Endothelial cell of umbilical vein (primary cell): ENCODE measurements at regions not wholly inside any gene's neighbourhood (a gene's known extent, or its start where the extent isn't known, plus 50 kb on each side); places are given as distances from the start of the nearest gene placed in this dataset.

Experiments used
- BruUV-seq: library from RNA; stranded (reverse); fragments of 400-500 nt; replicated peaks from 2 replicates; lab custom pipeline; 2021; lab: Mats Ljungman, UMichigan
- CTCF ChIA-PET: fragments of 300-600, 350-600 bp; sonication (Branson Sonifier 250); formaldehyde crosslinking; loops from one replicate; lab custom pipeline; 2021; ENCODE audit warnings: antibody characterized with exemption, inconsistent platforms; lab: Charles Lee
- POLR2A ChIA-PET: fragments of 300-600, 350-600 bp; sonication (Branson Sonifier 250); formaldehyde crosslinking; loops from one replicate; lab custom pipeline; 2021; ENCODE audit warnings: antibody characterized with exemption, inconsistent platforms; lab: Charles Lee
- DNase-seq: peaks from one replicate; pipeline ENCODE4 v3.0.0-alpha.2; 2011; ENCODE audit warnings: low read depth, low spot score
- FAIRE-seq: peaks from 2 replicates; lab custom pipeline; 2011; peaks lifted over from hg19 to GRCh38; lab: Jason Lieb, UNC
- H2AFZ ChIP-seq: 2 replicates; pipeline ENCODE4 v1.6.0; 2012; ENCODE audit warnings: low read depth, low read length, control low read depth, inconsistent platforms
- H3K27ac ChIP-seq: 2 replicates; pipeline ENCODE4 v1.5.1; 2011; ENCODE audit warnings: low read depth, mild to moderate bottlenecking, control low read depth, low read length, moderate library complexity; ENCODE audit not compliant: insufficient read depth
- H3K27me3 ChIP-seq, 2 experiments: 2 replicates each; pipeline versions ENCODE4 v1.6.0 to v1.6.1; 2011; ENCODE audit warnings: low read length in 2 of 2, mixed read lengths in 1 of 2; ENCODE audit not compliant: control insufficient read depth in 2 of 2, insufficient read depth in 2 of 2
- H3K36me3 ChIP-seq, 2 experiments: 2 replicates in 1 of 2; 3 replicates in 1 of 2; pipeline ENCODE4 v1.5.1; 2011; ENCODE audit warnings: low read length in 2 of 2, mild to moderate bottlenecking in 1 of 2, moderate library complexity in 1 of 2; ENCODE audit not compliant: control insufficient read depth in 2 of 2, insufficient read depth in 2 of 2; ENCODE audit errors: extremely low read depth in 1 of 2
- H3K4me1 ChIP-seq: 3 replicates; pipeline ENCODE4 v1.5.1; 2011; ENCODE audit warnings: mild to moderate bottlenecking, low read length; ENCODE audit not compliant: control insufficient read depth, insufficient read depth; ENCODE audit errors: extremely low read depth
- H3K4me2 ChIP-seq: 2 replicates; pipeline ENCODE4 v1.6.1; 2011; ENCODE audit warnings: low read length, control low read depth, mixed read lengths; ENCODE audit not compliant: insufficient read depth
- H3K4me3 ChIP-seq, 3 experiments: fragments of 200-600 bp in 1 of 3; sonication (generic), shearing (Covaris generic) in 1 of 3; replicated peaks in 1 of 3; 2 replicates each; pipeline ENCODE4 v1.5.1; 2011 to 2016; ENCODE audit warnings: control low read depth in 3 of 3, low read length in 3 of 3, mild to moderate bottlenecking in 2 of 3, inconsistent platforms in 1 of 3, low read depth in 1 of 3, moderate library complexity in 1 of 3; ENCODE audit not compliant: insufficient read depth in 1 of 3
- H3K79me2 ChIP-seq: 2 replicates; pipeline ENCODE4 v1.6.0; 2012; ENCODE audit warnings: low read length, inconsistent platforms; ENCODE audit not compliant: control insufficient read depth, insufficient read depth
- H3K9ac ChIP-seq: replicated peaks from 2 replicates; pipeline ENCODE3; 2011; ENCODE audit warnings: low read length, control low read depth; ENCODE audit not compliant: insufficient read depth; ENCODE audit errors: extremely low read depth
- H3K9me1 ChIP-seq: replicated peaks from 3 replicates; pipeline ENCODE4 v1.6.0; 2011; ENCODE audit warnings: mild to moderate bottlenecking, low read length; ENCODE audit not compliant: control insufficient read depth, insufficient read depth; ENCODE audit errors: extremely low read depth
- H3K9me3 ChIP-seq: replicated peaks from 2 replicates; pipeline ENCODE4 v1.5.1; 2012; ENCODE audit warnings: low read length, inconsistent platforms; ENCODE audit not compliant: control insufficient read depth, insufficient read depth
- H4K20me1 ChIP-seq: replicated peaks from 2 replicates; pipeline ENCODE3; 2011; ENCODE audit warnings: mild to moderate bottlenecking, low read length; ENCODE audit not compliant: control insufficient read depth, insufficient read depth; ENCODE audit errors: extremely low read depth
- CTCF ChIP-seq, 2 donors: IDR thresholded peaks; 1 replicate in 1 of 2; 2 replicates in 1 of 2; pipeline ENCODE4 v1.5.1; 2011; ENCODE audit warnings: low read length in 2 of 2, mild to moderate bottlenecking in 2 of 2, moderate library complexity in 2 of 2, control low read depth in 1 of 2, inconsistent platforms in 1 of 2, low read depth in 1 of 2; ENCODE audit not compliant: insufficient read depth in 1 of 2; ENCODE audit errors: extremely low read depth in 1 of 2
- EZH2 ChIP-seq: IDR thresholded peaks from 2 replicates; pipeline ENCODE4 v1.6.1; 2012; ENCODE audit warnings: borderline replicate concordance, low read depth, mild to moderate bottlenecking, moderate library complexity, low read length, inconsistent platforms; ENCODE audit not compliant: severe bottlenecking
- FOS ChIP-seq: IDR thresholded peaks from 2 replicates; pipeline ENCODE4 v1.6.1; 2011; ENCODE audit warnings: mild to moderate bottlenecking, low read length, moderate library complexity, borderline replicate concordance; ENCODE audit not compliant: insufficient read depth
- GATA2 ChIP-seq: IDR thresholded peaks from 2 replicates; pipeline ENCODE4 v1.7.0; 2011; ENCODE audit warnings: low read depth, mild to moderate bottlenecking, moderate library complexity, mixed read lengths, low read length; ENCODE audit not compliant: insufficient read length, insufficient read depth
- JUN ChIP-seq: IDR thresholded peaks from 2 replicates; pipeline ENCODE4 v1.6.1; 2011; ENCODE audit warnings: borderline replicate concordance, low read depth; ENCODE audit not compliant: insufficient read length, insufficient read depth
- MAX ChIP-seq: IDR thresholded peaks from 2 replicates; pipeline ENCODE4 v1.6.1; 2011; ENCODE audit not compliant: insufficient read depth, insufficient read length
- MYC ChIP-seq: IDR thresholded peaks from one replicate; pipeline ENCODE4 v1.6.1; 2011; ENCODE audit warnings: mild to moderate bottlenecking, low read depth, low read length
- POLR2A ChIP-seq: IDR thresholded peaks from 2 replicates; pipeline ENCODE4 v1.6.1; 2012; ENCODE audit warnings: low read depth, mild to moderate bottlenecking, control low read depth, low read length
- POLR2AphosphoS5 ChIP-seq: IDR thresholded peaks from 2 replicates; pipeline ENCODE4 v1.6.1; 2012; ENCODE audit warnings: low read depth, mild to moderate bottlenecking, control low read depth, low read length, moderate library complexity; ENCODE audit not compliant: insufficient read depth
- dilution Hi-C: fragments of 300-500 bp; cut with MboI; formaldehyde crosslinking; loops from one replicate; pipeline ENCODE4 v1.15.0; 2019; ENCODE audit warnings: low sequenced_read_pairs; ENCODE audit not compliant: extremely low pct_ligation_motif_present
- intact Hi-C: fragments of 100-400 bp; cut with micrococcal nuclease; formaldehyde crosslinking; loops from one replicate; pipeline ENCODE4 v1.10.0; 2022

GRCh38 chr1:239854922-239855321, 236.8 kb upstream of the FMN2 start:
- no peaks in the 10 kb centered on the region for H3K79me2 ChIP-seq
- no peaks in the 10 kb centered on the region for H3K4me1 ChIP-seq
- CTCF ChIA-PET, result no interaction called here
- no peaks in the 10 kb centered on the region for H4K20me1 ChIP-seq
- intact Hi-C loops (no loop called here), dilution Hi-C loops (no loop called here)
- no peaks in the 10 kb centered on the region for H3K9me1 ChIP-seq
- H3K4me2 ChIP-seq, result no peak overlapping the region
- H3K27ac ChIP-seq, result no peak overlapping the region
- DNase-seq (no peak), FAIRE-seq (no peak)
- H3K9me3 ChIP-seq, result no peaks in the 10 kb centered on the region
- H3K4me3 ChIP-seq, result no peak overlapping the region
- no peaks in the 10 kb centered on the region for H3K36me3 ChIP-seq
- H3K9ac ChIP-seq, result no peak overlapping the region
- no TSS peak for BruUV-seq
- POLR2A ChIA-PET, result no interaction called here
- TF ChIP-seq EZH2 (no peak), MAX (no peak), POLR2AphosphoS5 (no peak), MYC (no peak), JUN (no peak), CTCF (IDR thresholded peaks at IDR 0.05; ENCODE audit: extremely low read depth in 1 of 2, insufficient read depth in 1 of 2, low read depth in 1 of 2, low read length in 2 of 2) (no peak), GATA2 (no peak), FOS (no peak), POLR2A (no peak)
- H2AFZ ChIP-seq, result no peak overlapping the region
- H3K27me3 ChIP-seq, result no peaks in the 10 kb centered on the region
